Uterus (tissue), 3 donors: ENCODE measurements at regions not wholly inside any gene's neighbourhood (a gene's known extent, or its start where the extent isn't known, plus 50 kb on each side); places are given as distances from the start of the nearest gene placed in this dataset.

Experiments
- DNase-seq, 2 donors: peaks; one replicate each; pipeline ENCODE4 v3.0.0-alpha.2; 2019 to 2020
- H3K27ac ChIP-seq, 2 donors: fragments of 200-600 bp; sonication (generic); 1 replicate in 1 of 2; 2 replicates in 1 of 2; pipeline ENCODE4 v1.5.1; 2016 to 2018
- H3K27me3 ChIP-seq, 2 donors: fragments of 200-600 bp; sonication (generic); one replicate each; pipeline ENCODE4 v1.5.1; 2018 to 2019; ENCODE audit warnings: control low read depth in 1 of 2
- H3K36me3 ChIP-seq, 2 donors: fragments of 200-600 bp; sonication (generic); one replicate each; pipeline ENCODE4 v1.5.1; 2019; ENCODE audit warnings: control low read depth in 1 of 2
- H3K4me1 ChIP-seq, 2 donors: fragments of 200-600 bp; sonication (generic); one replicate each; pipeline ENCODE4 v1.5.1; 2018 to 2019; ENCODE audit warnings: control low read depth in 1 of 2
- H3K4me3 ChIP-seq, 2 donors: fragments of 200-600 bp; sonication (generic); 1 replicate in 1 of 2; 2 replicates in 1 of 2; pipeline ENCODE4 v1.5.1; 2018 to 2019; ENCODE audit warnings: mild to moderate bottlenecking in 1 of 2
- H3K9me3 ChIP-seq, 2 donors: fragments of 200-600 bp; sonication (generic); one replicate each; pipeline ENCODE4 v1.5.1; 2019; ENCODE audit warnings: control low read depth in 1 of 2
- POLR2A ChIP-seq, 2 donors: fragments of 450-650 bp; IDR thresholded peaks; one replicate each; pipeline ENCODE4 v1.6.1; 2016; ENCODE audit warnings: antibody characterized with exemption in 2 of 2, mild to moderate bottlenecking in 1 of 2, moderate library complexity in 1 of 2
- intact Hi-C: fragments of 100-400 bp; cut with DNase I; formaldehyde crosslinking; loops from one replicate; pipeline ENCODE4 v1.15.1; 2023; ENCODE audit warnings: low total_unique reads
- TF ChIP-seq, protein P1 (sequence below), 4 experiments: fragments of 200-600 bp in 2 of 4; fragments of 450-650 bp in 2 of 4; sonication (generic) in 2 of 4; IDR thresholded peaks; one replicate each; pipeline ENCODE4 v1.5.1; 2016 to 2019; ENCODE audit warnings: antibody characterized with exemption in 4 of 4, mild to moderate bottlenecking in 2 of 4, moderate library complexity in 1 of 4
- donor health status: DM: yes; HTN: yes; CAD: no.

DNA sequence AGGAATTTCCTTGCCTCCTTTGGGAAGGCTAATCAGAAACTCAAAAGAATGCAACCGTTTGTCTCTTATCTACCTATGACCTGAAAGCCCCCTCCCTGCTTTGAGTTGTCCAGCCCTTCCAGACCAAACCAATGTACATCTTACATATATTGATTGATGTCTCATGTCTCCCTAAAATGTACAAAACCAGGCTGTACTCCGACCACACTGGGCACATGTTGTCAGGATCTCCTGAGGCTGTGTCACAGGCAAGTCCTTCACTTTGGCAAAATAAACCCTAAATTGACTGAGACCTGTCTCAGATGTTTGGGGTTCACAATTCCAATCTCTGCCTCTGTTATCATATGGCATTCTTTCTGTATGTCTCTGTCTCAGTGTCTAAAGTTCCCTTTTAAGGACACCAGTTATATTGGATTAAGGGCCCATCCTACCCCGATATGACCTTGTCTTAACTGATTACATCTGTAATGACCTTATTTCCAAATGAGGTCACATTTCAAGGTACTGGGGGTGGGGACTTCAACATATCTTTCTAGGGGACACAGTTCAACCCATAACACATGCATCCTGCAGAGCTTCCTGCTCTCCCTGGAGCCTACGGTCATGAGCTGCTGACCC, 513.5 kb upstream of the JARID2 start:
- Histone ChIP-seq H3K4me1 (peaks cover 0 to 5% of the 10 kb centered on the region in 2 donors), H3K9me3 (no peaks in the 10 kb centered on the region), H3K27me3 (no peaks in the 10 kb centered on the region), H3K27ac (no peak overlapping the region), H3K4me3 (no peak overlapping the region), H3K36me3 (no peaks in the 10 kb centered on the region)
- DNase-seq, result no peak
- TF ChIP-seq POLR2A (IDR thresholded peaks at IDR 0.05), result no peak
- TF ChIP-seq, protein P1, sequence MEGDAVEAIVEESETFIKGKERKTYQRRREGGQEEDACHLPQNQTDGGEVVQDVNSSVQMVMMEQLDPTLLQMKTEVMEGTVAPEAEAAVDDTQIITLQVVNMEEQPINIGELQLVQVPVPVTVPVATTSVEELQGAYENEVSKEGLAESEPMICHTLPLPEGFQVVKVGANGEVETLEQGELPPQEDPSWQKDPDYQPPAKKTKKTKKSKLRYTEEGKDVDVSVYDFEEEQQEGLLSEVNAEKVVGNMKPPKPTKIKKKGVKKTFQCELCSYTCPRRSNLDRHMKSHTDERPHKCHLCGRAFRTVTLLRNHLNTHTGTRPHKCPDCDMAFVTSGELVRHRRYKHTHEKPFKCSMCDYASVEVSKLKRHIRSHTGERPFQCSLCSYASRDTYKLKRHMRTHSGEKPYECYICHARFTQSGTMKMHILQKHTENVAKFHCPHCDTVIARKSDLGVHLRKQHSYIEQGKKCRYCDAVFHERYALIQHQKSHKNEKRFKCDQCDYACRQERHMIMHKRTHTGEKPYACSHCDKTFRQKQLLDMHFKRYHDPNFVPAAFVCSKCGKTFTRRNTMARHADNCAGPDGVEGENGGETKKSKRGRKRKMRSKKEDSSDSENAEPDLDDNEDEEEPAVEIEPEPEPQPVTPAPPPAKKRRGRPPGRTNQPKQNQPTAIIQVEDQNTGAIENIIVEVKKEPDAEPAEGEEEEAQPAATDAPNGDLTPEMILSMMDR (IDR thresholded peaks at IDR 0.05), result no peak
- intact Hi-C loops, result no loop called here

DNA sequence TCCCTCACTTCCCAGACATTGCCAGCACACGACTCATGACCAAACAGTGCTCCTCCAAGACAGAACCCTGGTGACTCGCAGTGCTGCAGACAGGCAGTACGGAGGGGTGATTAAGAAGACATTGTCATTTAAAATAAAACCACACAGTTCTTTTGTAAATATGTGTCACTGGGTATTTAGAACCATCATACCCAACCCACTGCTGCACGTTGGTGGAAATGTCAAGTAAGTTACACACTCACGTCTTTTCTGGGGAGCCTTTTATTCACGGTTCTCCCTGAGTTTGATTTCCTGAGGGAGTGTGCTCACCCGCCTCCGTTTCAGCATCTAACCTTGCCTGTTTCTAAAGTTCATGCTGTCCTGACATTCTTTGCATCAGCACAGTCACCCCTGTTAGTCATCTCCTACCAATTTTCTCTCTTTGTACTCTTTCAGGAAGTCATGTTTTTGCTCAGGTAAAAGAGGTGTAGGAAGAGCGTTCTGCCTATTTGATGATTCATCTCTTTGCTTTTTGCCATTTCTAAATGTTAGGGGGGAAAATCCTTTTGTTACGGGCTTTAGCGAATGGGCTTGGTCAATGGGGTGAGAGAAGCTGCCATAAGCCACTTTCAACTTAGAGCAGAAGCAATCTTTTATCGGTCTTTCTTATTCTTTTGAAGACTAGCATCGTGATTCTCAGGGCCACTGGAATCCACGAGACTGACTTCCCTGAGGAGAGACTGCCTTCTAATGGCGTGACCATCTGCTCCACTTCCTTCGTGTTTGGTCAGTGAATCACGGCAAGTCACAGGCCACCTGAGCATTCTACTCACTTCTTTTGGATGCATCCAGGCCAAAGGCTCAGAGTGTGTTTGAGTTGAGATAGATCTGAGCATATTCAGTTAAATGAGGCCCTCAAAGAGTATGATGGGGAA, 512.8 kb upstream of the JARID2 start:
- Histone ChIP-seq H3K27ac (no peak overlapping the region), H3K9me3 (no peaks in the 10 kb centered on the region), H3K4me1 (peaks cover 0 to 5% of the 10 kb centered on the region in 2 donors), H3K36me3 (no peaks in the 10 kb centered on the region), H3K27me3 (no peaks in the 10 kb centered on the region), H3K4me3 (no peak overlapping the region)
- no peak for TF ChIP-seq POLR2A (IDR thresholded peaks at IDR 0.05)
- TF ChIP-seq, protein P1 (IDR thresholded peaks at IDR 0.05), result no peak
- intact Hi-C loops, result no loop called here
- no peak for DNase-seq

DNA sequence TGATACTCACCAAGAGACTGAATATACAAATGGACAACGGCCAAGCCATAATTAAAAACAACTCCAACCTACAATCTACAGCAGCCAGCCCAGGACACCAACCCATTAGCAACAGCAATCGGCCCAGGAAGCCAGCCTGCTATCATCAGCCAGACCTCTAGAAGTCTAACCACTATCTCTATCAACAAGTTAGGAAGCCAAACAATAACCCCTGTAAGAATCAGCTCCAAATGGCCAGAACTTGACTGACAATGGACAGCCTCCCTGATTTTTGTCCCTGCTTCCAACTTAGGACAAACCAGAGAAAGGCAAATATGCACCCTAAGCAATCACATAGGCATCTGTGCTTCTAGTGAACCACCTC, 511.8 kb upstream of the JARID2 start:
- DNase-seq, result no peak
- H3K27me3 ChIP-seq, result no peaks in the 10 kb centered on the region
- H3K4me1 ChIP-seq, result no peaks in the 10 kb centered on the region
- H3K27ac ChIP-seq, result no peak overlapping the region
- H3K4me3 ChIP-seq, result no peak overlapping the region
- intact Hi-C loops, result no loop called here
- no peaks in the 10 kb centered on the region for H3K9me3 ChIP-seq
- TF ChIP-seq, protein P1 (IDR thresholded peaks at IDR 0.05), result no peak
- no peak for TF ChIP-seq POLR2A (IDR thresholded peaks at IDR 0.05)
- H3K36me3 ChIP-seq, result no peaks in the 10 kb centered on the region

DNA sequence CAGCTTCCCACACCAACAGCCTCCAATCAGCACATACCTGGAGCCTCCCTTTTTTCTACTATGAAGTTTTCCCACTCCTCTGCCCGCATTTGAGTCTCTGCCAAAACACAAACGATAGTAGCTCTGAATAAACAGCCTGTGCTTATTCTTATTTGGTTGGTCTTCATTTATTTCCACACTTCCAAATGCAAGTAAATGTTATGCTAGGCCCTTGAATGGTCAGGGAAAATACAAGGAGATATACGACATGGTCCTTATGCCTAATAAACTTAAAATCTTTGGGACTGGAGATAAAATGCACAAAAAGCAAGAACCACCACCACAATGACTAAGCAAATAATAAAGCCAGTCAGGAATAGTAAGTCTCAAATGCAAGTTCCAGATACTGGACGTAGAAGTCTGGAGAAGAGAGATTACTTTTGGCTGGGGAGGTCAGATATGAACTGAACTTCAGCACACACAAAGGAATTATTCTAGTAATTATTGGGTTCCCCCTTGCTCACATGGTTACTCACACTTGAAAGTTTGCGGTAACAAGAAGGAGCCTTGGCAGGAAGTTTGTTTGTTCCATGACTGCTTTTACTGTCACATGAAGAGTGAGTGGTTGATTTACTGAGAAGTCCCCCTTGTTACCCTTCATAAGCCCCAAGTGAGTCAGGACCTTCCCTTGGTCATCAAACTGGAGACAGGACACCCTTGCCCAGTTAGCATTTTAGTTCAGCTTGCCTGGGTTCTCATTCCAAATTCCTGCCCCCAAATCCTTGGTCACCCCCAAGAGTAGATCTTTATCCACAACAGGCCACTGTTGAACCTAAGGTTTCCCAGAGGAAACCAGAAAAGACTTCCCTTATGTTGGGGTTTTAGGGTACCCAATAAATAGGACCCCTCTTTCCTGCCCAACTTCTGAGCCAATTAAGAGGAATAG, 511.2 kb upstream of the JARID2 start:
- no peak overlapping the region for H3K4me3 ChIP-seq
- H3K27ac ChIP-seq, result no peak overlapping the region
- H3K27me3 ChIP-seq, result no peaks in the 10 kb centered on the region
- no peak for DNase-seq
- H3K9me3 ChIP-seq, result no peaks in the 10 kb centered on the region
- no peaks in the 10 kb centered on the region for H3K36me3 ChIP-seq
- H3K4me1 ChIP-seq, result no peaks in the 10 kb centered on the region
- intact Hi-C loops, result no loop called here
- no peak for TF ChIP-seq POLR2A (IDR thresholded peaks at IDR 0.05)
- TF ChIP-seq, protein P1 (IDR thresholded peaks at IDR 0.05), result no peak
